Amygdala (tissue), 56 donors: ENCODE measurements at regions not wholly inside any gene's neighbourhood (a gene's known extent, or its start where the extent isn't known, plus 50 kb on each side); places are given as distances from the start of the nearest gene placed in this dataset.
A peak's percentile ranks its signal among the peaks of the same experiment; 100 is the strongest.

Experiments used
- DNase-seq, 56 donors: peaks; one replicate each; lab custom pipeline; 2025; lab: John Stamatoyannopoulos, UW

DNA sequence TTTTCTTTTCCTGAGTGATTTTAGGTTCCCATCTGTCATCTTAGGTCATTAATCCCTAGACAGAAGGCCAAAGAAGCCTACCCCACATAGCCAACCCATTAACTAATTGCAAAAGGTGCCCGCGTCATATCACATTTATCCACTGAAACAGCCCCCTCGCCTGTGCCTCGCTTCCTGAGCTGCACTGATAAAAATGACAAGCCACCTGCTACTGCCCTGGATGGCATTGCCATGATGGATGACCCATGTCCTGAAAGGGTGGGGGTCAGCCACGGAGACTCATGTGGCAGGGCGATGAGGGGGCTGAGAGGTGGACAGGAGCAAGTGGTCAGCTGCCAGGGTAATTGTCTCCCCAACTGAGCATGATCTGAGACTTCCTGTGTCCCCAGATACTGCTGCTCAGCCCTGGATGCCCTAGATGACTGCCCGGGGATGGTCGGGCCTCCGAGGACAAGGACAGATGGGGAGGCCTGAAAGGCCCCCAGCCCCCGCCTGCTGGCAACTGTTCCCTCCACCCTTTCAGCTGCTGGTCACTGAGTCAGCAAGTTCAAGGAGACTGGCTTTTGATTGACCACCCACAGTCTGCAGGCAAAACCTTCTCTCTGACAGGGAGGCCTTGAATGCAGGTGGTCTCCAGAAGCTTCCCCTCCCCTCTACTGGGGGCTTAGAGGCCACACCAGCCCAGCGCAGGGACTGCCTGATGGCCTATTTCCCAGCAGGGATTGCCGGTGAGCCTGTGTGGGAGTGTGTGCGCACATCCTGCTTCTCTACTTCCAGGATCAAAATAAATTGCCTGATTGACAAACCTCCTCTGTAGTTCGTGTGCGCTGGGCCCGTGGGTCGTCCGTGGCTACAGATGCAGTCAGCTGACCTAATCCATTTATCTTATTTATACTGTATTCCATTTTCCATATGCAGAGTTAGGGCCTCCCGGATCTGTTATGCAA lies 496.3 kb downstream of the BCOR start:
- no peak for DNase-seq

DNA sequence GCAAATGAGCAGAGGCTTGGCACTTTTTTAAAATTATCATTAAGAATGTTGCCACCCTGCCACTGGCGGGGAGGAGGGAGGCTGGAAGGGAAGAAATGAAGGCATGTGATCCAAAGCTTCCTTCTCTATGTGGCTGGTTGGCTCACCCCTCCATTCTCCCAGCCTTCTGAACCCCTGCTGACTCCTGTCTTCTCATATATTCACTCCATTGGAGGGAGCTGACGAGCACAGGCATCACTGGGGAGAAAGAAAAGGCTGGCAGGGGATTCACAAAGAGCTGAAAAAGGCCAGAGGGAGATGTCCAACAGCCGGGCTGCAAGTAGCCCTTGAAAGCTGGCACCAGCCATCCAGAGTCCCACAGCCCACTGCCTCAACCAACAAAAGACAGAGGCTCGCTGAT lies 495.6 kb downstream of the BCOR start:
- DNase-seq = no peak

DNA sequence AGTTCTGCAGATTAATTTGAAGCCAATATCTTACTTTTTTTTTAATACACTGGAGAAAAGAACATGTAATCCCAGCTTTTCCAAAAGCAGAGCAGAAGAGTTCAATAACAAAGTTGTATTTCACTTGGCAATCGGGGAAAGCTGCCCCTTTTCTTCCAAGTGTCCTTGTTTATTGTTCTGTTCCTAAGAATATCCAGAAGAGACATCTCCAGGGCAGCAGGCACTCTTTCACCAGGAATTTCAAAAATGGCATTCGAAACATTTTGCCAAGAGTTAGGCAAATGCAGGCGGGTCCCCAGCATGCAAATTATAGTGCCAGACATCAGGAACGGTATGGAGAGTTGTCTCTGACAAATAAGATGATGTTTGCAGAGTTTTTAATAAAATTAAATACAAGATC lies 494.5 kb downstream of the BCOR start:
- DNase-seq = no peak

- DNase-seq = peak in 1 of 56 donors; percentile 0
These were observed 492.6 kb downstream of the BCOR start for GRCh38 chrX:39605183-39605582.

- no peak for DNase-seq
These were observed 491.9 kb downstream of the BCOR start for GRCh38 chrX:39605866-39606265.

- peak in 4 of 56 donors; percentile 0 to 18 (median 2) for DNase-seq
These were observed 487.8 kb downstream of the BCOR start for GRCh38 chrX:39609941-39610340.

GRCh38 chrX:39611468-39611867 lies 486.3 kb downstream of the BCOR start:
- DNase-seq = no peak

DNA sequence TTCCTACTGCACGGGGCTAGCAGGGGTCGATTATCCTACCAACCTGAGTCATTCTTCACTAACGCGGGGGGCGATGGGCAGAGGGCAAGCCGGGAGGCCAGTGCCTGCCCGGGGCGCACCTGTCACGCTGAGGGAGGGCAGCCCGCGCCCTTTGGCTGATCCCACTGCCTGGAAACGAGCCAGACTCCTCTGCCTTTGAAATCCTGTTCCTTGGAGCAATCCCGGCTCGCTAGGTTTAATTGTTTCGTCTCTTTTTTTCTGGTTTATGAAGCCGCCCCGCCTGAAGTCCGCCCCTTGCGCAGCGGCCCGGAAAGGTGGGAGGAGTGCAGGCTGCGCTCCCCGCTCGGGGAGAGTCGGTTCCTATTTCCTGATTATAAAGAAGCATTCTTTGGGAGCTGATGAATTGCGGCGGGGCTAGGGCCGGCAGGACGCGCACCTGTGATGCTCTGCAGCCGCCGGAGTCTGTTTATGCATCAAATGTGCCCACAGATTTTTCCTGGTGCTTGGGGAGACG lies 484.2 kb downstream of the BCOR start:
- peak in 2 of 56 donors; percentile 8 to 10 for DNase-seq

- DNase-seq = no peak
These were observed 483.6 kb downstream of the BCOR start for GRCh38 chrX:39613997-39614679.

- DNase-seq = no peak
These were observed 483.1 kb downstream of the BCOR start for GRCh38 chrX:39614680-39614998.

GRCh38 chrX:39616098-39616729 lies 481.5 kb downstream of the BCOR start:
- DNase-seq = no peak

DNA sequence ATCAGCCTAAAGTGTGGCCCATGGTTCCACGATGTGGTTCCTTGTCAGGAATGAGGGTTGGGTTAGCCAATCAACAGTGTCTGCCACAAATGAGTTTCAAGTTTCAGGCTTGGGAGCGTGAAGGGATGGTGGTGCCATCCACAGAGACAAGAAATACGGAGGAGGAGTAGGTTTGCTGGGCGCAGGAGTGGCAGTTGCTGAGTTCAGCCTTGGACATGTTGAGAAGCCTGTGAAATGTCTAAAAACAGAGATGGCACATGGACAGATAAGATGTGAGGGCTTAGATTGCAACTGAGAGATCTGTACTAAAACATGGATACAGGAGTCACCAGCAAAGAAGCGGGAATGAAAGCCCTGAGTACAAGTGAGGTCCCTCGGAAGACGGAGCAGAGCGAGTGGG lies 481.0 kb downstream of the BCOR start:
- DNase-seq = no peak

DNA sequence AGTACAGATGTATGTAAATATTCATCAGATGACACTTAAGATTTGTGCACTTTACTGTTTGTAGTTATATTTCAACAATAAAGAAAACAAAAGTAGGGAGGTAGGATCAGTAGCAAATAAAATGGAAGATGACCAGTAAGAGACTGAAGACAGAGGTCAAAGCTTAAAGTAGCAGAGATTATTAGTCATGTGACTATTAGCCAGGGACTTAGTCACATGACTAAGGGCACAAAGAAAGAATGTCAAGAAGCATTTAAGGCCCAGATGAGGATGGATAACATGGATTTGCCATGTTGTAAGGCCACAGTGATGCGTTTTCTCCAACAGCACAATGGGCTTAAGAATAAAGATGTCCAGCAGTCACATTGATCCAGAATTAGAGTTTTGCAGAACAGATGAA lies 479.6 kb downstream of the BCOR start:
- no peak for DNase-seq

DNA sequence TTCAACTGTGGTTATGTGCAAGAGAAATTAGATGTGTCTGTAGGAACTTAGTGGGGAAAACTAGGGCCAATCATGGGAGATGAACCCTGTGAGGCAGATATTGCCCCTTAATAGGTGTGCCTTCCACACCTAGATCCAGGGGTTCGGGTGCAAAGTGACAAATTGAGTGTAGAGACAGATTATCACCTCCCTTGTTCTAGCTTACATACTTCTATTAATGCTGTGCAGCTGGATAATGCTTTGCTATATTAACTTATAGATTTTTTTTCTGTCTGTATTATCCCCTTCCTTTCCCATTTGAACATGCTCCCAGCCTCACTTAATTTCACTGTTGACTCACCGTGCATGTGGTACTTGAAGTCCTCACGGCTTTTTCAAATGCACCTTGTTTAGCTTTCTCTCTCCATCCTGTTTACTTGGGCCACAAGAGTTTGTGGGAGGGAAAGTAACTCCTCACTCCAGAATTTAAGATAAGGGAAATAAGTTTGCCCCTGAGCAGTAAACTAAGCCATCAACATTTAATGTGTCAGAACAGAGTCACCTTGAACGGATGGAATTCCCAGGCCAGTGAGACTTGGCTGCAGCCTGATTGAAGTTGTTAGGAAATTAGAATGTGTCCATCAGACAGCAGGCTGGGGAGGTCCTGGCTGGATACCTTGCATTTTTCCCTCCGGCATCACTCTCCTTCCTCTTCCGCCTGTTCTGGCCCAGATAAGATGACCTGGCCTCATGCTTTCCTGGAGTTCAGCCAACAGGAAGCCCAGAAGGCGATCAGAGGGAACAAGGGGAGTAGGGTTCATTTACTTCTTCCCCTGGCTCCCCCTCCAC lies 478.4 kb downstream of the BCOR start:
- no peak for DNase-seq

DNA sequence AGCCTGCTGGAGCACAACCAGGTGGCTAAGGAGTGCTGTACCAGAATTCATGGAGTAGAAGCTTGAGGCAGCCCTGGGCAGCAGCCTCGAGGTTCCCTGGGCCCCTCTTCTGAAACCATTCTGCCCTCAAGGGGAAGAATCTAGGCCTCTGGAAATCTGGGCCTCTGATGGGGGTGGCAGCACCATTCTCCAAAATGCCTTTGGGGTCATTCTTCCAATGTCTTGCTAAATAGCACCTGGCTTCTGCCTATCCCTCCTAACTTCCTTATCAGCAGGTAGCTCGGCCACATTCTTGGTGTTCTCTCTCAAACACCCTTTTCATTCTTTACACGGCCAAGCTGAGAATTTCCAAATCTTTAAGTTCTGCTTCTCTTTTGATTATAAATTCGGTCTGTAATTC lies 473.6 kb downstream of the BCOR start:
- no peak for DNase-seq

- no peak for DNase-seq
These were observed 471.9 kb downstream of the BCOR start for GRCh38 chrX:39625810-39626209.

- DNase-seq = no peak
These were observed 471.0 kb downstream of the BCOR start for GRCh38 chrX:39626749-39627148.

GRCh38 chrX:39627257-39627656 lies 470.5 kb downstream of the BCOR start:
- DNase-seq = peak in 5 of 56 donors; percentile 0 to 15 (median 6)

DNA sequence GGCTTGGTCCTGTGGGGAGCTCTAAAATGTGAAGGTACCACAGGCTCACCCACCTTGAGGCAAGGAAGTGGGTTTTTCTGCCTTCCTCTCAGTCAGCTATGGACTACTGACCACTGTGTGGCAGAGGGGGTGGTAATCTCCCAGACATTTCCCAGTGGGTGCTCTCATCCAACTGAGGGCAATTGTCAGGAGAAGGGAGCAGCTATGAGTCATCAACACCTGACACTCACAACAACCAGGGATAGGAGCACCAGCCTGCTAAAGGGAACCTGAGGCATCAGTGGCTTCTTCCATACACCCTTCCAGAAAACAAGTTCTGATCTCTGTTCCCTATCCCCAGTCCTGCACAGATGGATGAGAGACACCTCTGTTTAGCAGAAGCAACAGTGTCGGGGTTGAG lies 468.8 kb downstream of the BCOR start:
- DNase-seq = no peak

GRCh38 chrX:39630344-39630743 lies 467.4 kb downstream of the BCOR start:
- no peak for DNase-seq
